ENCODE measurements at regions not wholly inside any gene's neighbourhood (a gene's known extent, or its start where the extent isn't known, plus 50 kb on each side); places are given as distances from the start of the nearest gene placed in this dataset.
"Not testable (repeated sequence)": the region's sequence is repeated elsewhere in the genome, so short reads cannot be mapped to it uniquely, and the experiment has no call there.

GRCh38 chr14:37650356-37651037 is 55.1 kb downstream of the TTC6 start:
- no peak for DNase-seq

DNA sequence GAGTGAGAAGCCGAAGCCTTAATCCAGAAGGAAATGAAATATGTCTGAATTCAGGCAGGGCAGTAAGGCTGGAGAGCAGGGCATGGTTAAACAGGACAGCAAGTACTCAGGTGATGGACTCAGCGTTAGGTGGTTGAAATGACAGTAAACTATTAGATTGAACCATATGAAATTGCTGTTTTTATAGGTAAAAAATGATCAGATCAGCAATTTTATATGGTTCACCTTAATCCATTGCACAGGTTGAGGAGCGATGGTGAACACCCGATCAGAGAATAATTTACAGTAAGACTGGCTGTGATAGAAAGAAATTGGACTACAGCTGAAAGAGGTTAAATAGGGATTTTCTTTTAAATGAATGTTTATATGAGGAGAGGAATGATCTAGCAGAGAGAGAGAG is 56.6 kb downstream of the TTC6 start:
- no peak for DNase-seq

DNA sequence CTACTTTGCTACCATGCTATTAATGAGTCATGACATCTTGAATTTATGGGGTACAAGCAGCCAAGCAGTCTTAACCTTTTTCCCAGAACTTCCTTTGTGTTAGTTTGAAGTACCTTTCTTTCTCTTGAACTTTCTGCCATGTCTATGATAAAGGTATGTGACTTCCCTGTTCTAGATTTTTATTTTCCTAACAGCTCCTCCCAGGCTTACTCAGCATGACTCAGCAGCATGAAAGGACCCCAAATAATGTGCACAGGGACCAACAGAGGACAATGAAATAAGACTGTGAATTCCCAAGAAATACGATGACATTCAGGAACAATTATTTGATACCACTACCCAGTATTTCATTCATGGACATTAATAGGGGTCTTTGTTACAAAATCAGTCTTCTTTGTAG is 60.0 kb downstream of the TTC6 start:
- DNase-seq, result no peak

DNA sequence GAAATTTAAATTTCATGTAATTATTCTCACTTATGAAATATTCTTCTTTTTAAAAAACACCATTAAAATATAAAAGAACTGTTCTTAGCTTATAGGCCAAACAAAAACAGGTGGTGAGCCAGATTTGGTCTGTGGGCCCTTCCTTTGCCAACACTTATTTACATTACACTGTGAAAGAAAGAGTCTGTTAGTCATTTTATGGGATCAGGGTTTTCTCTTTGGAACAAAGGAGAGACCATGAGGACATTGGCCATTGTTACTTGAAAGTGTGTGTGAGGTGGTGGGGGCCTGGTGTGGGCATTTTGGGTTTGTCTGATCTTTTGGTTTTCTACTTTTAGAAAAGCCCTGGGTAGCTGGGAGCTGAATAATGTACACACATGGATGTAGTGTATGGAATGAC is 62.7 kb downstream of the TTC6 start:
- DNase-seq, result no peak

GRCh38 chr14:37663498-37663897 is 68.1 kb downstream of the TTC6 start:
- no peak for DNase-seq

- DNase-seq, result no peak
Observed at GRCh38 chr14:37665479-37665878, 70.0 kb downstream of the TTC6 start.

DNA sequence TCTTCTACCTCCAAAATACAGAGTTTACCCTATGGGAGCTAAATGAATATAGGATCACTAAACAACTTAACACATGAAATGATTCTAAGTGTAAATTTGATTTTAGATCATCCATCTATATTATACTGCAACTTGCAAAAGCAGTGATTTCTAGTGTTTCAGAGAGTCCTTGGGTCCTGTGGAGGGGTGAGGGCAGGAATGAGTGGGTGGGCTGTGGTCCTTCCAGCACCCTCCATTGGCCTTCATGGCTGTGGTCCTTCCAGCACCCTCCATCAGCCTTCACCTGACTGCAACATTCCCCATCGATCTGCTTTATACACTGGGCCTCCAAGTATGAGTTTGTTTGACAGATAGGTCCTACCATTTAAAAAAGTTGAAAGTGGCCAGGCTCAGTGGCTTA is 70.5 kb downstream of the TTC6 start:
- no peak for DNase-seq

DNA sequence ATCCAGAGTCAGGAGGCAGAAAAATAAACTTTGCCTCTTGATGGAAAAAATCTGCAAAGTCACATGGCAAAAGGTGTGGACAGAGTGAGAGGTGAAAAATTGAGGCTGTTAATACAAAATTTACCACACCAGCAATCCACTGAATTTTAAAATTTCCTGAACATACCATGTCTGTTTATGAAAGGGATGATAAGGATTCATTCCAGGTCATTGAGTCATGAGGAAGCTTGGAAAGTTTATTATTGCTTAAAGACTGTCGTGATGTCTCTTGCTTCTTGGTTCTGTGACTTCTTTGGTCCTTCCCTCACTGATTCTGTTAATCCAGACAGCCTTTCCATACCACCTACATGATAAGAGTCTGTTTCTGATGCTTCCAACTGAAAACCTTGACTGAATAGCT is 73.2 kb downstream of the TTC6 start:
- DNase-seq, result no peak

- no peak for DNase-seq
Observed at GRCh38 chr14:37669242-37669641, 73.8 kb downstream of the TTC6 start.

- DNase-seq, result no peak
Observed at GRCh38 chr14:37673439-37673838, 78.0 kb downstream of the TTC6 start.

DNA sequence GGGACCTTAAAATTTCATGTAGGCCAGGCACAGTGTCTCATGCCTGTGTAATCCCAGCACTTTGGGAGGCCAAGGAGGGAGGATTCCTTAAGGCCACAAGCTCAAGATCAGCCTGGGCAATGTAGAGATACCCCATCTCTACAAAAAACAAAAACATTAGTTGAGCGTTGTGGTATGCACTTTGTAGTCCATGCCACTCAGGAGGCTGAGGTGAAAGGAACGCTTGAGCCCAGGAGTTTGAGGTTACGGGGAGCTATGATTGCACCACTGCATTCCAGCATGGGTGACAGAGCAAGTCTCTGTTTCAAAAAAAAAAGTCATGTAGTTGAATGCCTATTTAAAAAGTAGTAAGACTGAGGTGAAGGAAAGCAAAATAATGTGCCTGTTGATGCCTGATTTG is 83.5 kb downstream of the TTC6 start:
- no peak for DNase-seq

DNA sequence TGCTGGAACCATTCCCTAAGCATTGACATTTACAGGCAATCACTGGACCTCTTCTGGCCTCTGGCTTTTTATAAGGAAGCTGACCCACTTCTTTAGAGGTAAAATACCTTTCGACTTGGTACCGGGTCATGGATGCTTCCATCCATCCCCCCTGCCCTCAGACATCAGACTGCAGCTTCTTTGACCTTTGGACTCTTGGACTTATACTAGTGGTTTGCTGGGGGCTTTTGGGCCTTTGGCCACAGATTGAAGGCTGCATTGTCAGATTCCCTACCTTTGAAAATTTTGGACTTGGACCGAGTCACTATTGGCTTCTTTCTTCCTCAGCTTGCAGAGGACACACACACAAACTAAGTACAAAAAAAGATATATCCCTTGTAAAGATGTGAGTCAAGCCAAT is 86.1 kb downstream of the TTC6 start:
- no peak for DNase-seq

DNA sequence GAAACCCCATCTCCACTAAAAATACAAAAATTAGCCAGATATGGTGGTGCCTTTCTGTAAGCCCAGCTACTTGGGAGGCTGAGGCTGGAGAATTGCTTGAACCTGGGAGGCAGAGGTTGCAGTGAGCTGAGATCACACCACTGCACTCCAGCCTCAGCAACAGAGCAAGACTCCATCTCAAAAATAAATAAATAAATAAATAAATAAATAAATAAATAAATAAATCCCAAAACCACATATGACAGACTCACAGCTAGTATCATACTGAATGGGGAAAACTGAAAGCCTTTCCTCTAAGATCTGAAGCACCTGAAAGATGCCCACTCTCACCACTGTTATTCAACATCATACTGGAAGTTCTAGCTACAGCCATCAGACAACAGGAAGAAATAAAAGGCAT is 97.3 kb downstream of the TTC6 start:
- DNase-seq, result not testable (repeated sequence)

- not testable (repeated sequence) for DNase-seq
Observed at GRCh38 chr14:37693420-37693819, 98.0 kb downstream of the TTC6 start.

- DNase-seq, result no peak
Observed at GRCh38 chr14:37695866-37696265, 100.4 kb downstream of the TTC6 start.

- no peak for DNase-seq
Observed at GRCh38 chr14:37697489-37698121, 102.2 kb downstream of the TTC6 start.

DNA sequence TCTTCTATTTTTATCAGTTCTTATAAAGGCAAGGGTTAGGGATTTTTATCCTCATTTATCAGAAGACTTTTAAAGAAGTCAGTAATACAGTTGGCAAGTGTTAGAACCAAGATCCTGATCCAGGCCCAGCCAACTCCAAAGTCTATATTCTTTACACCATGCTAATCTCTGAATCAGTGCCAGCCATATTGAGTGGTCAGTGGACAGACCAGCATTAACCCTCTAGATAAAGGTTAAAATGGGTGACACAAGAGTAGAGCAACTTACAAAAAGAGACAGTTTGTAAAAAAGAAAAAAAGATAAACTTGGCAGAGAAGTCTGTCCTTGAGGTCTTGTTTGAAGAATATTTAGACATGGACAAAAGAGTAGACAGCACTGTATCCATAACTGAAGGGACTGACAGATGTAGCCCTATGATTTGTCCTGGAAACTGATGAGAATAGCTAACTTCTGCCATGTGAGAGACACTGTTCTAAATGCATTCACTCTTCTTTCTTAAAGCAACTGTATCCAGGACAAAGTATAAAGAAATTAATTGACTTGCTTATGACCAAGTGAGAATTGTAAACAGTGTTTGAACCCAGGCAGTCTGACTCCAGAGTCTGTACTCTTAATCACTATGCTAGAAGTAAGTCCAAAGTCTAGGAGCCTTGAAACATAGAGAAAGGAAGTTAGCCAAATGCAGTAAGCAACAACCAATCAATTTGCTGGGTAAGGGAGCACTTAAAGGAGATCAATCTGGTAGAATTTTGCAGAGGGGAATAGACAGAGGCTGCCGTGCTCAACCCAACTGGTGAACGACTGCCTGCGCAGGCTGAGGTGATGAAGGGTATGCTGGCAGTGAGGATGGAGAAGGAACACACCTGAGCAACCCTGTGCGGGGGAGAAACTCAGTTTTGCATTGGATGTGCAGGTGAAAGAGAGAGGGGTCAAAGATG is 103.7 kb downstream of the TTC6 start:
- no peak for DNase-seq

DNA sequence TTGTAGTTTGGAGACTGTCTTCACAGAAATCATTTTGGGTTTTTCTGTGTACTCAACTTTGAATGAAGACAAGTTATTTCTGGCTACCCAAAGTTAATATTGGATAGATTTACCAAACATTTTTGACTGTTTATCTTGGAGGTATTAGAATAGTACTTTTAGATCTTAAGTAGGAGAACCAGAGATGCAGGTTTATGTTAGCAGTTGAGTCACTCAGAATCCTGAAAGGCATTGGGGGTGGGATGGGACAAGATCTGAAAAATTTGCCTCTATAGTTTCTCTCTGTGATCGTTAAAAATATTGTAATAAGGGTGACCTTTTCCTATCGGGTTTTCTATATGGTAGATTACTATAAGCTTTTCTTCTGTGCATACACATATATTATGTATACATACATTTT is 112.3 kb downstream of the TTC6 start:
- DNase-seq, result no peak

DNA sequence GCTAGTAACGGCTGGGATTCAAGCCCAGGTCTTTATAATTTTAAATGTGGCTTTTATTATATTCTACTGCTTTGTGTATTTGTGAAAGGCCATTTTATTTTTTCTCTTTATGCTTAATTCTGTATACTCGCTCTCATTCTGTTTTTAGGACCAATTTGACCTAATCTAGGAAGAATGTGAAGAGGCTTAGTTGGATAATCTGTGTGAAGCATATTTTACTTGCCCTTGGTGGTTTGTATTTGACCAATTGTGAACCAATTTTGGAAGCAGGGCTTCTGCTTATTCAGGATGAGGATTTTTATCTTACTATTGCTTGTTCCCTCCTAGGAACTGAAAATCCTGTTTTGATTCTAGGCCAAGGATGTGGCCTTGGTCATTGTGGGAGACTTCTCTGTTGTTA is 113.1 kb downstream of the TTC6 start:
- no peak for DNase-seq

DNA sequence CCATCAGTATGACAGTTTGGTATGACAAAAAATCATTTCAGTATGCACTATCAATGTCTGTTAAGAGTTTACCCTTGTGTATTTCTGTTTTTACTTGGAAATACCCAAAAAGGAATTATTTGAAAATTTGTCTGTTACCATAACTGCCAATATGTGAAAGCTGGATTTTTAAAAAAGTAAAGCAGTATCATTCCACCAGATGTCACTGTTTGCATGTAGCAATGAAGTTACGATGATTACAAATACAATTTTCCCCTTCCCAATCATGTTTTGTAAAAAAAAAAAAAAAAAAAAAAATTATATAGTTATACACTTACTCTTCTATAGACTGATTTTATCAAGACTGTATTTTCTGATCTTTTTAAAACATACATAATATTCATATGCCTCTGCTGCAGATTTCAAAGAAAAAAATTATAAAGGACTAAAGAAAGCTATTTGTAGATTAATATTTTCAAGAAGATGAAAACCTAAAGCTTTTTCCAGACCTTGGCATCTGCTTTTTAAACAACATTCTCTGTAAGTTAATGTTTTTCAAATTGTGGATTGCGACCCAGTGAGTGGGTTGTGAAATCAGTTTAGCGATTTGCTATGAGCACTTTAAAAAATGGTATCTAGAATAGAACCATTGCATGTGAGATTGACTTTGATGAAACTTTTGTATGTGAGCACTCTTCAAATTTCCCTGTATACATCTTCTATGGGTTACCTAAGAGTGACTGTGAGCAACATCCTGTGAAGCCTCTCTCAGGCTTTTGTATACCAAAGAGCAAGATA is 114.2 kb downstream of the TTC6 start:
- no peak for DNase-seq

GRCh38 chr14:37711356-37711830 is 116.0 kb downstream of the TTC6 start:
- DNase-seq, result no peak

- DNase-seq, result no peak
Observed at GRCh38 chr14:37711831-37712475, 116.5 kb downstream of the TTC6 start.
